ENCODE measurements at regions not wholly inside any gene's neighbourhood (a gene's known extent, or its start where the extent isn't known, plus 50 kb on each side); places are given as distances from the start of the nearest gene placed in this dataset.

GRCh38 chr11:106403751-106404150 lies 326.3 kb downstream of the AASDHPPT start:
- TF ChIP-seq CTCF (IDR thresholded peaks at IDR 0.05; ENCODE audit: extremely low read depth, low read depth, low read length): no peak
- H3K27ac ChIP-seq (ENCODE audit: low read depth, low read length): no peak overlapping the region
- peaks cover 24% of the 10 kb centered on the region for H3K4me1 ChIP-seq (ENCODE audit: insufficient read depth, low read length)
- no peaks in the 10 kb centered on the region for H3K36me3 ChIP-seq (ENCODE audit: insufficient read depth, low read length)
- H4K20me1 ChIP-seq (ENCODE audit: insufficient read depth, low read length): no peaks in the 10 kb centered on the region
- no peak overlapping the region for H3K4me2 ChIP-seq (ENCODE audit: insufficient read depth, low read length)
- H2AFZ ChIP-seq (ENCODE audit: low read length): no peak overlapping the region
- H3K9me3 ChIP-seq (ENCODE audit: low read depth, low read length): no peaks in the 10 kb centered on the region
- H3K27me3 ChIP-seq (ENCODE audit: insufficient read depth, low read length): no peaks in the 10 kb centered on the region
- H3K79me2 ChIP-seq (ENCODE audit: insufficient read depth, low read length): no peaks in the 10 kb centered on the region
- no peak for DNase-seq (ENCODE audit: insufficient read length, low spot score, missing footprints)
- no peak overlapping the region for H3K4me3 ChIP-seq (ENCODE audit: insufficient read depth, low read length)

- H3K79me2 ChIP-seq (ENCODE audit: insufficient read depth, low read length): no peaks in the 10 kb centered on the region
- H3K27me3 ChIP-seq (ENCODE audit: insufficient read depth, low read length): no peaks in the 10 kb centered on the region
- no peaks in the 10 kb centered on the region for H4K20me1 ChIP-seq (ENCODE audit: insufficient read depth, low read length)
- no peak overlapping the region for H3K27ac ChIP-seq (ENCODE audit: low read depth, low read length)
- no peaks in the 10 kb centered on the region for H3K36me3 ChIP-seq (ENCODE audit: insufficient read depth, low read length)
- TF ChIP-seq CTCF (IDR thresholded peaks at IDR 0.05; ENCODE audit: extremely low read depth, low read depth, low read length): no peak
- H2AFZ ChIP-seq (ENCODE audit: low read length): no peak overlapping the region
- no peaks in the 10 kb centered on the region for H3K9me3 ChIP-seq (ENCODE audit: low read depth, low read length)
- no peak overlapping the region for H3K4me3 ChIP-seq (ENCODE audit: insufficient read depth, low read length)
- no peak overlapping the region for H3K4me2 ChIP-seq (ENCODE audit: insufficient read depth, low read length)
- H3K4me1 ChIP-seq (ENCODE audit: insufficient read depth, low read length): peaks cover 3% of the 10 kb centered on the region
- DNase-seq (ENCODE audit: insufficient read length, low spot score, missing footprints): no peak
These were observed 331.8 kb downstream of the AASDHPPT start for GRCh38 chr11:106409222-106409621.

- Histone ChIP-seq H3K36me3 (ENCODE audit: insufficient read depth, low read length) (no peaks in the 10 kb centered on the region), H3K27ac (ENCODE audit: low read depth, low read length) (no peak overlapping the region), H3K27me3 (ENCODE audit: insufficient read depth, low read length) (no peaks in the 10 kb centered on the region), H3K4me3 (ENCODE audit: insufficient read depth, low read length) (no peak overlapping the region), H2AFZ (ENCODE audit: low read length) (no peak overlapping the region), H3K79me2 (ENCODE audit: insufficient read depth, low read length) (no peaks in the 10 kb centered on the region), H4K20me1 (ENCODE audit: insufficient read depth, low read length) (no peaks in the 10 kb centered on the region), H3K9me3 (ENCODE audit: low read depth, low read length) (no peaks in the 10 kb centered on the region), H3K4me1 (ENCODE audit: insufficient read depth, low read length) (peaks cover 3% of the 10 kb centered on the region), H3K4me2 (ENCODE audit: insufficient read depth, low read length) (no peak overlapping the region)
- DNase-seq (ENCODE audit: insufficient read length, low spot score, missing footprints): no peak
- no peak for TF ChIP-seq CTCF (IDR thresholded peaks at IDR 0.05; ENCODE audit: extremely low read depth, low read depth, low read length)
These were observed 332.2 kb downstream of the AASDHPPT start for GRCh38 chr11:106409671-106410070.

GRCh38 chr11:106410902-106411301 lies 333.4 kb downstream of the AASDHPPT start:
- no peaks in the 10 kb centered on the region for H4K20me1 ChIP-seq (ENCODE audit: insufficient read depth, low read length)
- DNase-seq (ENCODE audit: insufficient read length, low spot score, missing footprints): no peak

More at GRCh38 chr11:106410902-106411301, 333.4 kb downstream of the AASDHPPT start:
- H3K27me3 ChIP-seq (ENCODE audit: insufficient read depth, low read length): no peaks in the 10 kb centered on the region
- no peaks in the 10 kb centered on the region for H3K36me3 ChIP-seq (ENCODE audit: insufficient read depth, low read length)
- H3K27ac ChIP-seq (ENCODE audit: low read depth, low read length): no peak overlapping the region
- no peaks in the 10 kb centered on the region for H3K9me3 ChIP-seq (ENCODE audit: low read depth, low read length)
- H3K79me2 ChIP-seq (ENCODE audit: insufficient read depth, low read length): no peaks in the 10 kb centered on the region
- TF ChIP-seq CTCF (IDR thresholded peaks at IDR 0.05; ENCODE audit: extremely low read depth, low read depth, low read length): no peak
- H3K4me1 ChIP-seq (ENCODE audit: insufficient read depth, low read length): peaks cover 3% of the 10 kb centered on the region
- H3K4me2 ChIP-seq (ENCODE audit: insufficient read depth, low read length): no peak overlapping the region
- H2AFZ ChIP-seq (ENCODE audit: low read length): no peak overlapping the region
- no peak overlapping the region for H3K4me3 ChIP-seq (ENCODE audit: insufficient read depth, low read length)

Data from osteoblast (primary cell).